CD4-positive, alpha-beta T cell (primary cell): ENCODE measurements at regions not wholly inside any gene's neighbourhood (a gene's known extent, or its start where the extent isn't known, plus 50 kb on each side); places are given as distances from the start of the nearest gene placed in this dataset.
"Not testable (repeated sequence)": the region's sequence is repeated elsewhere in the genome, so short reads cannot be mapped to it uniquely, and the experiment has no call there.

Experiments used
- ATAC-seq: fragments of 200-7000 bp; cut with Tn5 transposase; one replicate; pipeline ENCODE4 v1.10.0; 2022; ENCODE audit warnings: mild to moderate bottlenecking; ENCODE audit not compliant: poor library complexity
- CTCF ChIA-PET: fragments of 350-600 bp; sonication (Branson Sonifier 250); formaldehyde crosslinking; loops from one replicate; lab custom pipeline; 2021; ENCODE audit warnings: antibody characterized with exemption, inconsistent platforms; lab: Charles Lee
- POLR2A ChIA-PET: fragments of 350-600 bp; sonication (Branson Sonifier 250); formaldehyde crosslinking; loops from one replicate; lab custom pipeline; 2021; ENCODE audit warnings: antibody characterized with exemption, inconsistent platforms; lab: Charles Lee
- DNase-seq, 14 experiments: peaks; one replicate each; pipeline ENCODE4 v3.0.0-alpha.2; 2013 to 2020; ENCODE audit warnings: mixed read lengths in 2 of 14
- H3K27ac ChIP-seq, 2 donors: one replicate each; pipeline versions ENCODE4 v1.5.1 to v1.7.0; 2013; ENCODE audit warnings: low read length in 2 of 2, low read depth in 1 of 2, mild to moderate bottlenecking in 1 of 2
- H3K27me3 ChIP-seq, 2 experiments: 1 replicate in 1 of 2; 2 replicates in 1 of 2; pipeline versions ENCODE4 v1.6.1 to v1.7.0; 2013; ENCODE audit warnings: low read length in 2 of 2, control low read depth in 1 of 2, mild to moderate bottlenecking in 1 of 2, moderate library complexity in 1 of 2; ENCODE audit not compliant: insufficient read depth in 2 of 2, control insufficient read depth in 1 of 2
- H3K36me3 ChIP-seq: one replicate; pipeline ENCODE4 v1.6.1; 2013; ENCODE audit warnings: low read length, control low read depth; ENCODE audit not compliant: insufficient read depth
- H3K4me1 ChIP-seq: one replicate; pipeline ENCODE4 v1.6.1; 2013; ENCODE audit warnings: low read length, control low read depth; ENCODE audit not compliant: insufficient read depth
- H3K4me3 ChIP-seq: one replicate; pipeline ENCODE4 v1.5.1; 2013; ENCODE audit warnings: mild to moderate bottlenecking, low read length, moderate library complexity
- H3K9me3 ChIP-seq, 2 experiments: 1 replicate in 1 of 2; 2 replicates in 1 of 2; pipeline versions ENCODE4 v1.6.1 to v1.7.0; 2013; ENCODE audit warnings: low read length in 2 of 2, mild to moderate bottlenecking in 2 of 2, control low read depth in 1 of 2, moderate library complexity in 1 of 2; ENCODE audit not compliant: control insufficient read depth in 1 of 2, insufficient read depth in 1 of 2
- H3K27ac Mint-ChIP-seq: one replicate; pipeline ENCODE4 v1.8.0; 2020; ENCODE audit warnings: mixed read lengths
- H3K27me3 Mint-ChIP-seq: one replicate; pipeline ENCODE4 v1.8.0; 2021; ENCODE audit warnings: mixed read lengths
- H3K36me3 Mint-ChIP-seq: one replicate; pipeline ENCODE4 v1.8.0; 2021; ENCODE audit warnings: low read depth, mixed read lengths
- H3K4me1 Mint-ChIP-seq: one replicate; pipeline ENCODE4 v1.8.0; 2021; ENCODE audit warnings: low read depth, mixed read lengths
- H3K4me3 Mint-ChIP-seq: one replicate; pipeline ENCODE4 v1.8.0; 2020; ENCODE audit warnings: mild to moderate bottlenecking, mixed read lengths
- H3K9me3 Mint-ChIP-seq: one replicate; pipeline ENCODE4 v1.8.0; 2020; ENCODE audit warnings: mixed read lengths
- intact Hi-C, 2 experiments: fragments of 100-400 bp; cut with DNase I in 1 of 2; cut with micrococcal nuclease in 1 of 2; formaldehyde crosslinking; loops; one replicate each; pipeline versions ENCODE4 v1.15.1 to v1.9.0; 2023 to 2025; cut with DNase I, micrococcal nuclease
- TF ChIP-seq, protein P1 (sequence below): fragments of 200-600 bp; IDR thresholded peaks from one replicate; pipeline ENCODE4 v1.8.0; 2022; ENCODE audit warnings: antibody characterized with exemption, mild to moderate bottlenecking

DNA sequence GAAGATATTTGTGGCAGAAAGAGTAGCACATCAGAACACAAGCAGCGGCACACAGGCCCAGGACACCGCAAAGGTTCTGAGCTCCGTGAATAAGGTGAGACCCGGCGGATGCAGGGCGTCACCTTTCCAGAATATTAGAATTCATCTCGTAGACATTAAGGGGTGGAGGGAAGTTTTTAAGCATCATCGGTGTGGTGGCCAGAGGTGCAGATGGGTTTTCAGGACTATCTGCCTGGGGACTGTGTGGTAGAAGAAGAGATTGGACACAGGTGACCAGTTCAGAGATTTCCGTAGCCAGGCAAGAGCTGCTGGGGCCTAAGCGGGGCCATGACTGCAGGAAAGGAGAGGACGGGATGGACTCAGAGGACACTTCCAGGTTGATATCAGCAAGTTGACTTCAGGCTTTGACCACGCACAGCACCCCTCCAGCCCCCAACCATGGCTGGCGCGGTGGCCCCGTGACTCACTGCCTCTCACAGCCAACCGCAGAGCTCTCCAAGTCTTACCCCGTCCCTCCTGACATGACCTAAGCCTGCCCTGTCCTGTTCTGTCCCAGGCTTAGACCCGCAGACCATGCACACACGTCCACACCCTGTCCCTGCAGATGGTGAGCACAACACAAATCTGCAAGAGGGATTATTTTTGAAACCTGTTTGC, 97.2 kb downstream of the OAT start:
- POLR2A ChIA-PET, result no interaction called here
- intact Hi-C loops, result no loop called here
- peaks cover 0 to 4% of the 10 kb centered on the region in 2 experiments for H3K9me3 ChIP-seq
- TF ChIP-seq, protein P1, sequence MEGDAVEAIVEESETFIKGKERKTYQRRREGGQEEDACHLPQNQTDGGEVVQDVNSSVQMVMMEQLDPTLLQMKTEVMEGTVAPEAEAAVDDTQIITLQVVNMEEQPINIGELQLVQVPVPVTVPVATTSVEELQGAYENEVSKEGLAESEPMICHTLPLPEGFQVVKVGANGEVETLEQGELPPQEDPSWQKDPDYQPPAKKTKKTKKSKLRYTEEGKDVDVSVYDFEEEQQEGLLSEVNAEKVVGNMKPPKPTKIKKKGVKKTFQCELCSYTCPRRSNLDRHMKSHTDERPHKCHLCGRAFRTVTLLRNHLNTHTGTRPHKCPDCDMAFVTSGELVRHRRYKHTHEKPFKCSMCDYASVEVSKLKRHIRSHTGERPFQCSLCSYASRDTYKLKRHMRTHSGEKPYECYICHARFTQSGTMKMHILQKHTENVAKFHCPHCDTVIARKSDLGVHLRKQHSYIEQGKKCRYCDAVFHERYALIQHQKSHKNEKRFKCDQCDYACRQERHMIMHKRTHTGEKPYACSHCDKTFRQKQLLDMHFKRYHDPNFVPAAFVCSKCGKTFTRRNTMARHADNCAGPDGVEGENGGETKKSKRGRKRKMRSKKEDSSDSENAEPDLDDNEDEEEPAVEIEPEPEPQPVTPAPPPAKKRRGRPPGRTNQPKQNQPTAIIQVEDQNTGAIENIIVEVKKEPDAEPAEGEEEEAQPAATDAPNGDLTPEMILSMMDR, result no peak
- Mint-ChIP-seq H3K4me1 (no peaks in the 10 kb centered on the region), H3K36me3 (no peaks in the 10 kb centered on the region), H3K27me3 (peaks cover 3% of the 10 kb centered on the region), H3K9me3 (no peaks in the 10 kb centered on the region), H3K4me3 (no peak overlapping the region), H3K27ac (no peak overlapping the region)
- CTCF ChIA-PET, result no interaction called here
- no peak overlapping the region for H3K27ac ChIP-seq
- ATAC-seq, result no peak
- no peaks in the 10 kb centered on the region for H3K4me1 ChIP-seq
- H3K27me3 ChIP-seq, result no peaks in the 10 kb centered on the region
- H3K4me3 ChIP-seq, result no peak overlapping the region
- DNase-seq, result no peak
- H3K36me3 ChIP-seq, result no peaks in the 10 kb centered on the region

DNA sequence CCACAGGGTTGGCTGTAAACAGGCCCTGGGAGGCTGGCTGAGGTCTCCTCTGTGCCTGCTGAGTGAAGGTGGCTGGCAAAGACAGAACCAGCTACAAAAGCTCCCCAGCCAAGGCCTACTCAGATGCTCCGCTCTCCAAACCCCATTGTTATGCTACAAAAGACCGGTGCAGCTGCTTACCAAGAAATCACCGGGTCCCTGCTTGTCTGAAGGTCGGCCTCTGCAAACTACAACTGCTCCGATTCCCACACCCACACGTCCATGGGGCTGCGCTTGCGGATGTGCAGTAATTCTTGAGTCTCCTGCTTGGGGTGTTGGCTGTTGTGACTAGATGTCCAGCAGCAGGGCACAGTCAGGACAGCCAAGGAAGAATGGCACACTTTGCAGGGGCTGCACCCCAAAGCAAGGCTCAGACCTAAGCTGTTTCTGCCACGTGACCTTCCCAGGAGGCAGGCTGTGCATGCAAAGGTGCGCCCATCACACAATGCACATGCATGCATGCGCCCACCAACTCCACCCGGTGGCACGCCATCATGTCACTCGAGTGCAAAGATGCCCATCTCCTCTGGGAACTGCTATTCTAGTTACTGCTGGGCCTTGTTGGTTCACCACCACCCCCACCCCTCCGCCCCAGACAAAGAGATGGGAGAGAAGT, 97.8 kb downstream of the OAT start:
- ATAC-seq (no peak), DNase-seq (no peak)
- no peaks in the 10 kb centered on the region for H3K4me1 ChIP-seq
- no peaks in the 10 kb centered on the region for H3K4me1 Mint-ChIP-seq
- no peak overlapping the region for H3K4me3 ChIP-seq
- H3K36me3 ChIP-seq, result no peaks in the 10 kb centered on the region
- peaks cover 0 to 4% of the 10 kb centered on the region in 2 experiments for H3K9me3 ChIP-seq
- no peaks in the 10 kb centered on the region for H3K27me3 Mint-ChIP-seq
- intact Hi-C loops, result no loop called here
- H3K4me3 Mint-ChIP-seq, result no peak overlapping the region
- no peak overlapping the region for H3K27ac ChIP-seq
- H3K36me3 Mint-ChIP-seq, result no peaks in the 10 kb centered on the region
- peaks cover 0 to 1% of the 10 kb centered on the region in 2 experiments for H3K27me3 ChIP-seq
- no peak overlapping the region for H3K27ac Mint-ChIP-seq
- TF ChIP-seq, protein P1, result no peak
- POLR2A ChIA-PET, result no interaction called here
- CTCF ChIA-PET, result no interaction called here
- no peaks in the 10 kb centered on the region for H3K9me3 Mint-ChIP-seq

GRCh38 chr10:124319926-124320391, 98.8 kb downstream of the OAT start:
- H3K9me3 Mint-ChIP-seq, result no peaks in the 10 kb centered on the region

GRCh38 chr10:124319520-124319919, 99.2 kb downstream of the OAT start:
- H3K27ac Mint-ChIP-seq, result not testable (repeated sequence)

More at GRCh38 chr10:124319926-124320391, 98.8 kb downstream of the OAT start:
- ChIA-PET POLR2A (no interaction called here), CTCF (no interaction called here)
- Mint-ChIP-seq H3K27me3 (no peaks in the 10 kb centered on the region), H3K36me3 (no peaks in the 10 kb centered on the region), H3K4me1 (no peaks in the 10 kb centered on the region), H3K27ac (no peak overlapping the region), H3K4me3 (no peak overlapping the region)
- ATAC-seq (no peak), DNase-seq (no peak)
- H3K27ac ChIP-seq, result no peak overlapping the region
- H3K36me3 ChIP-seq, result no peaks in the 10 kb centered on the region
- H3K9me3 ChIP-seq, result peaks cover 0 to 4% of the 10 kb centered on the region in 2 experiments
- peaks cover 0 to 2% of the 10 kb centered on the region in 2 experiments for H3K27me3 ChIP-seq
- intact Hi-C loops, result no loop called here
- no peak overlapping the region for H3K4me3 ChIP-seq
- no peaks in the 10 kb centered on the region for H3K4me1 ChIP-seq
- TF ChIP-seq, protein P1, result no peak

More at GRCh38 chr10:124319520-124319919, 99.2 kb downstream of the OAT start:
- DNase-seq, H3K36me3 ChIP-seq, H3K4me3 ChIP-seq, H3K4me3 Mint-ChIP-seq, H3K9me3 Mint-ChIP-seq, ATAC-seq, H3K4me1 Mint-ChIP-seq, H3K27ac ChIP-seq, H3K27me3 Mint-ChIP-seq, H3K9me3 ChIP-seq, POLR2A ChIA-PET, H3K27me3 ChIP-seq, CTCF ChIA-PET, intact Hi-C loops, H3K36me3 Mint-ChIP-seq, H3K4me1 ChIP-seq: not testable (repeated sequence)
